H1 (cell line): ENCODE measurements at regions not wholly inside any gene's neighbourhood (a gene's known extent, or its start where the extent isn't known, plus 50 kb on each side); places are given as distances from the start of the nearest gene placed in this dataset.

Experiments used
- CTCF ChIA-PET: fragments of 300-600 bp; sonication (Branson Sonifier 250); formaldehyde crosslinking; loops from one replicate; lab custom pipeline; 2021; ENCODE audit not compliant: partially characterized antibody; lab: Charles Lee
- POLR2A ChIA-PET: fragments of 300-600 bp; sonication (Branson Sonifier 250); formaldehyde crosslinking; loops from one replicate; lab custom pipeline; 2021; ENCODE audit warnings: inconsistent platforms; ENCODE audit not compliant: partially characterized antibody; lab: Charles Lee
- DNase-seq, 2 experiments: peaks; one replicate each; pipeline versions ENCODE4 v3.0.0 to v3.0.0-alpha.2; 2010 to 2022; ENCODE audit warnings: low spot score in 2 of 2, low read depth in 1 of 2, mixed read lengths in 1 of 2
- FAIRE-seq: peaks from 2 replicates; lab custom pipeline; 2011; peaks lifted over from hg19 to GRCh38; lab: Jason Lieb, UNC
- H2AFZ ChIP-seq: 2 replicates; pipeline ENCODE4 v1.8.1; 2012; ENCODE audit warnings: low read length, inconsistent platforms
- H2AK5ac ChIP-seq: 2 replicates; pipeline ENCODE4 v1.6.1; 2013; ENCODE audit warnings: low read depth, low read length
- H2BK120ac ChIP-seq: replicated peaks from 2 replicates; pipeline ENCODE3; 2013; ENCODE audit warnings: low read depth, low read length, inconsistent platforms
- H2BK12ac ChIP-seq: 2 replicates; pipeline ENCODE4 v1.6.1; 2013; ENCODE audit warnings: low read depth, low read length
- H2BK15ac ChIP-seq: 2 replicates; pipeline ENCODE4 v1.6.1; 2013; ENCODE audit warnings: low read length
- H2BK20ac ChIP-seq: 2 replicates; pipeline ENCODE4 v1.6.1; 2013; ENCODE audit warnings: low read length
- H2BK5ac ChIP-seq: 2 replicates; pipeline ENCODE4 v1.6.1; 2013; ENCODE audit warnings: low read depth, low read length
- H3K14ac ChIP-seq: 2 replicates; pipeline ENCODE4 v1.6.1; 2013; ENCODE audit warnings: inconsistent platforms; ENCODE audit not compliant: insufficient read length
- H3K18ac ChIP-seq: 2 replicates; pipeline ENCODE4 v1.6.1; 2013; ENCODE audit warnings: low read length; ENCODE audit errors: extremely low read depth
- H3K23ac ChIP-seq: 2 replicates; pipeline ENCODE4 v1.6.1; 2013; ENCODE audit warnings: inconsistent platforms; ENCODE audit not compliant: insufficient read length
- H3K23me2 ChIP-seq: 2 replicates; pipeline ENCODE4 v1.6.1; 2013; ENCODE audit warnings: low read depth, low read length
- H3K27ac ChIP-seq: 2 replicates; pipeline ENCODE4 v1.6.1; 2011; ENCODE audit warnings: low read depth, low read length, inconsistent platforms
- H3K27me3 ChIP-seq, 4 experiments: replicated peaks in 1 of 4; 1 replicate in 1 of 4; 2 replicates in 3 of 4; pipeline versions ENCODE4 v1.6.1 to v1.8.1; 2011 to 2013; ENCODE audit warnings: low read length in 3 of 4, mild to moderate bottlenecking in 3 of 4, inconsistent platforms in 2 of 4, mixed read lengths in 2 of 4, moderate library complexity in 1 of 4; ENCODE audit not compliant: control insufficient read depth in 3 of 4, insufficient read depth in 3 of 4; ENCODE audit errors: extremely low read depth in 1 of 4
- H3K36me3 ChIP-seq, 4 experiments: 2 replicates each; pipeline versions ENCODE4 v1.6.1 to v1.8.1; 2011 to 2013; ENCODE audit warnings: mild to moderate bottlenecking in 4 of 4, low read length in 3 of 4, moderate library complexity in 2 of 4, control low read depth in 1 of 4, inconsistent platforms in 1 of 4; ENCODE audit not compliant: insufficient read depth in 4 of 4, control insufficient read depth in 2 of 4
- H3K4ac ChIP-seq: replicated peaks from 2 replicates; pipeline ENCODE3; 2013; ENCODE audit warnings: low read length, low read depth, mixed read lengths, inconsistent platforms; ENCODE audit not compliant: insufficient read length
- H3K4me1 ChIP-seq, 4 experiments: replicated peaks in 1 of 4; 1 replicate in 1 of 4; 2 replicates in 3 of 4; pipeline versions ENCODE4 v1.6.1 to v1.8.1; 2011 to 2013; ENCODE audit warnings: low read length in 3 of 4, inconsistent platforms in 2 of 4, mixed read lengths in 1 of 4; ENCODE audit not compliant: insufficient read depth in 4 of 4, control insufficient read depth in 3 of 4
- H3K4me2 ChIP-seq, 2 experiments: 2 replicates each; pipeline versions ENCODE4 v1.6.1 to v1.8.1; 2011 to 2013; ENCODE audit warnings: low read depth in 2 of 2, low read length in 2 of 2, control low read depth in 1 of 2, inconsistent platforms in 1 of 2, mild to moderate bottlenecking in 1 of 2; ENCODE audit not compliant: insufficient read depth in 1 of 2
- H3K4me3 ChIP-seq, 4 experiments: fragments of 200-600, 300-600 bp in 1 of 4; sonication (generic), shearing (Covaris generic), sonication (Bioruptor Twin) in 1 of 4; 2 replicates each; pipeline versions ENCODE4 v1.5.1 to v1.8.1; 2011 to 2016; ENCODE audit warnings: low read length in 4 of 4, low read depth in 3 of 4, control low read depth in 2 of 4, inconsistent platforms in 2 of 4, mild to moderate bottlenecking in 2 of 4, mixed read lengths in 1 of 4, moderate library complexity in 1 of 4; ENCODE audit not compliant: insufficient read depth in 2 of 4; ENCODE audit errors: extremely low read depth in 1 of 4
- H3K56ac ChIP-seq: replicated peaks from 2 replicates; pipeline ENCODE3; 2013; ENCODE audit warnings: low read depth, mild to moderate bottlenecking, mixed read lengths, low read length, inconsistent platforms; ENCODE audit not compliant: insufficient read length
- H3K79me1 ChIP-seq: 2 replicates; pipeline ENCODE4 v1.6.1; 2013; ENCODE audit warnings: low read depth, low read length, control low read depth
- H3K79me2 ChIP-seq, 2 experiments: 2 replicates each; pipeline versions ENCODE4 v1.6.1 to v1.8.1; 2012 to 2013; ENCODE audit warnings: low read length in 2 of 2, mild to moderate bottlenecking in 2 of 2, inconsistent platforms in 1 of 2; ENCODE audit not compliant: insufficient read depth in 2 of 2, control insufficient read depth in 1 of 2
- H3K9ac ChIP-seq, 4 experiments: replicated peaks in 1 of 4; 1 replicate in 1 of 4; 2 replicates in 3 of 4; pipeline versions ENCODE4 v1.6.1 to v1.8.1; 2011 to 2013; ENCODE audit warnings: low read depth in 3 of 4, low read length in 3 of 4, control low read depth in 2 of 4, mild to moderate bottlenecking in 2 of 4, moderate library complexity in 2 of 4, inconsistent platforms in 1 of 4; ENCODE audit errors: extremely low read depth in 1 of 4
- H3K9me3 ChIP-seq, 2 experiments: 2 replicates each; pipeline versions ENCODE4 v1.6.1 to v1.8.1; 2012 to 2013; ENCODE audit warnings: mild to moderate bottlenecking in 2 of 2, moderate library complexity in 2 of 2, control low read depth in 1 of 2, inconsistent platforms in 1 of 2, low read depth in 1 of 2, low read length in 1 of 2, mixed read lengths in 1 of 2; ENCODE audit not compliant: insufficient read depth in 2 of 2
- H4K20me1 ChIP-seq, 2 experiments: replicated peaks in 1 of 2; 2 replicates each; pipeline versions ENCODE3 to v1.8.1; 2011 to 2013; ENCODE audit warnings: inconsistent platforms in 2 of 2, low read length in 2 of 2, mild to moderate bottlenecking in 1 of 2; ENCODE audit not compliant: insufficient read depth in 2 of 2, control insufficient read depth in 1 of 2
- H4K5ac ChIP-seq: 2 replicates; pipeline ENCODE4 v1.6.1; 2013; ENCODE audit warnings: low read length, low read depth, mixed read lengths, inconsistent platforms; ENCODE audit not compliant: insufficient read length
- H4K8ac ChIP-seq: 2 replicates; pipeline ENCODE4 v1.8.0; 2013; ENCODE audit warnings: mild to moderate bottlenecking, moderate library complexity, low read length, inconsistent platforms; ENCODE audit not compliant: insufficient read depth; ENCODE audit errors: extremely low read depth
- H4K91ac ChIP-seq: replicated peaks from 2 replicates; pipeline ENCODE3; 2013; ENCODE audit warnings: low read length, mixed read lengths, inconsistent platforms; ENCODE audit not compliant: insufficient read length
- ATF2 ChIP-seq: IDR thresholded peaks from 2 replicates; pipeline ENCODE4 v1.6.1; 2012; ENCODE audit warnings: low read length, inconsistent platforms
- CTCF ChIP-seq, 3 experiments: IDR thresholded peaks; 1 replicate in 2 of 3; 2 replicates in 1 of 3; pipeline versions ENCODE4 v1.5.1 to v1.6.1; 2011; ENCODE audit warnings: low read length in 3 of 3, mild to moderate bottlenecking in 3 of 3, inconsistent platforms in 2 of 3, low read depth in 1 of 3, moderate library complexity in 1 of 3; ENCODE audit not compliant: insufficient read depth in 1 of 3; ENCODE audit errors: control extremely low read depth in 1 of 3
- GTF2F1 ChIP-seq: IDR thresholded peaks from 2 replicates; pipeline ENCODE4 v1.6.1; 2012; ENCODE audit warnings: low read depth, low read length, improper control_type of control experiment, borderline replicate concordance
- WGBS, 2 experiments: shearing (Covaris generic) in 1 of 2; methylation state at CpG; one replicate each; pipeline versions ENCODE4 v1.1.6 to v1.1.7; 2013 to 2015; ENCODE audit warnings: low lambda C conversion rate in 2 of 2, mixed read lengths in 2 of 2, inconsistent platforms in 1 of 2, low coverage in 1 of 2, missing lambda C conversion rate in 1 of 2; ENCODE audit not compliant: insufficient replicate concordance in 2 of 2, insufficient coverage in 1 of 2, insufficient read length in 1 of 2; ENCODE audit errors: extremely low coverage in 1 of 2, missing lambda C conversion rate in 1 of 2; 5-methylcytosine and 5-hydroxymethylcytosine counted together

DNA sequence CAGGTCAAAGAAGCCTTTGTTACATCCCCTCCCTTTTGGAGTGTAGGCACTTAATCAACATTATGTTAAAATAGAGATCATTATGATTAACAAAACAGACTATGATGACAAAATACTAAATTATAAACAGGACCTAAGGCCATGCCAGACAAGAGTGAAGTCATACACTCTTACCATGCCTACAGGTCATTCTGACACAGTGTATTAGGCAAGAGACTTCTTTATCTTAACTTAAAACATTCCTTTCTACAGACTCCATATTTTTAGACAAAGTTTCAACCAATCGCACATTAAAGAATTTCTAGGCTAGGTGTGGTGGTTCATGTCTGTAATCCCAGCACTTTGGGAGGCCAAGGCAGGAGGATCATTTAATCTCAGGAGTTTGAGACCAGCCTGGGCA is 128.6 kb upstream of the SLC34A2 start:
- Histone ChIP-seq H3K9me3 (no peaks in the 10 kb centered on the region), H2AK5ac (no peak overlapping the region), H4K91ac (no peak overlapping the region), H2BK12ac (no peak overlapping the region), H3K18ac (no peak overlapping the region), H4K8ac (no peak overlapping the region), H3K14ac (no peak overlapping the region), H4K5ac (no peak overlapping the region), H3K4ac (no peak overlapping the region), H2BK15ac (no peak overlapping the region), H3K23me2 (no peaks in the 10 kb centered on the region; the same call in 1 of the 2 replicates), H3K9ac (no peak overlapping the region), H3K79me1 (no peaks in the 10 kb centered on the region), H3K27me3 (peaks cover 0 to 6% (median 0%) of the 10 kb centered on the region in 4 experiments; a peak in 2 of 7 replicates), H3K4me1 (peaks cover 0 to 4% (median 1%) of the 10 kb centered on the region in 4 experiments; a peak in 2 of 7 replicates), H2BK20ac (no peak overlapping the region), H3K23ac (no peak overlapping the region), H3K36me3 (no peaks in the 10 kb centered on the region), H3K79me2 (no peaks in the 10 kb centered on the region), H2AFZ (no peak overlapping the region), H3K4me3 (no peak overlapping the region), H2BK120ac (no peak overlapping the region), H3K56ac (no peak overlapping the region), H3K4me2 (no peak overlapping the region), H4K20me1 (no peaks in the 10 kb centered on the region), H2BK5ac (no peak overlapping the region), H3K27ac (no peak overlapping the region)
- DNase-seq (no peak), FAIRE-seq (no peak)
- CTCF ChIA-PET = interaction anchor here (0.6 to 6.1 kb wide), 3 partner anchors 82 to 659 kb away, joined by 3 to 32 read pairs (median 6); no protein-coding TSS in a partner anchor
- TF ChIP-seq GTF2F1 (no peak), ATF2 (no peak), CTCF (IDR thresholded peaks at IDR 0.05; ENCODE audit: control extremely low read depth in 1 of 3, insufficient read depth in 1 of 3, low read depth in 1 of 3, low read length in 3 of 3) (no peak)
- POLR2A ChIA-PET = no interaction called here
- 84% methylated on average over 1 of the region's 1 CpG; no CpG with 5 or more reads in 1 of the 2 experiments for WGBS, 2 experiments
